H1 (cell line): ENCODE measurements at regions not wholly inside any gene's neighbourhood (a gene's known extent, or its start where the extent isn't known, plus 50 kb on each side); places are given as distances from the start of the nearest gene placed in this dataset.

Experiments
- CBX8 ChIP-seq: fragments of 300-800, 300-1000 bp; sonication (generic); IDR thresholded peaks from 2 replicates; pipeline ENCODE4 v1.7.1; 2016; ENCODE audit warnings: low read depth, low read length, borderline replicate concordance
- CTBP2 ChIP-seq: IDR thresholded peaks from 2 replicates; pipeline ENCODE4 v1.7.0; 2011; ENCODE audit warnings: borderline replicate concordance, mild to moderate bottlenecking, moderate library complexity, mixed read lengths, low read length; ENCODE audit not compliant: insufficient read depth, insufficient read length
- JUN ChIP-seq: IDR thresholded peaks from 2 replicates; pipeline ENCODE4 v1.6.1; 2011; ENCODE audit warnings: low read depth, mild to moderate bottlenecking, improper control_type of control experiment, low read length
- JUND ChIP-seq: IDR thresholded peaks from 2 replicates; pipeline ENCODE4 v1.6.1; 2011; ENCODE audit warnings: mild to moderate bottlenecking, improper control_type of control experiment, low read length
- NRF1 ChIP-seq: IDR thresholded peaks from 2 replicates; pipeline ENCODE4 v1.6.1; 2011; ENCODE audit warnings: mild to moderate bottlenecking, low read depth, low read length, improper control_type of control experiment
- POLR2AphosphoS5 ChIP-seq: IDR thresholded peaks from 2 replicates; pipeline ENCODE4 v1.6.1; 2011; ENCODE audit warnings: low read depth, low read length
- RNF2 ChIP-seq: fragments of 200-900, 300-1000 bp; sonication (generic); IDR thresholded peaks from 2 replicates; pipeline ENCODE4 v1.7.1; 2016; ENCODE audit warnings: borderline replicate concordance, low read depth, mild to moderate bottlenecking, antibody characterized with exemption, low read length; ENCODE audit not compliant: poor library complexity, severe bottlenecking; ENCODE audit errors: missing control alignments
- SAP30 ChIP-seq: fragments of 300-600 bp; sonication (generic); IDR thresholded peaks from 2 replicates; pipeline ENCODE4 v1.7.1; 2012; ENCODE audit warnings: low read length, moderate library complexity, mild to moderate bottlenecking, inconsistent platforms; ENCODE audit not compliant: insufficient read depth, insufficient replicate concordance
- SIRT6 ChIP-seq: IDR thresholded peaks from one replicate; pipeline ENCODE4 v1.7.1; 2012; ENCODE audit warnings: low read length, inconsistent platforms
- SIX5 ChIP-seq: IDR thresholded peaks from 2 replicates; pipeline ENCODE4 v1.6.1; 2011; ENCODE audit warnings: mild to moderate bottlenecking, low read depth, low read length
- SP2 ChIP-seq: IDR thresholded peaks from 2 replicates; pipeline ENCODE4 v1.6.1; 2012; ENCODE audit warnings: mild to moderate bottlenecking, low read length, inconsistent platforms
- TF ChIP-seq, protein P1 (sequence below): IDR thresholded peaks from 2 replicates; pipeline ENCODE4 v1.6.1; 2011; ENCODE audit warnings: low read depth, mild to moderate bottlenecking, low read length; ENCODE audit not compliant: insufficient read depth
- TF ChIP-seq, protein P2 (sequence below), 3 experiments: IDR thresholded peaks; 1 replicate in 2 of 3; 2 replicates in 1 of 3; pipeline versions ENCODE4 v1.5.1 to v1.6.1; 2011; ENCODE audit warnings: low read length in 3 of 3, mild to moderate bottlenecking in 3 of 3, inconsistent platforms in 2 of 3, low read depth in 1 of 3, moderate library complexity in 1 of 3; ENCODE audit not compliant: insufficient read depth in 1 of 3; ENCODE audit errors: control extremely low read depth in 1 of 3

- no peak for TF ChIP-seq CBX8
- TF ChIP-seq NRF1 = no peak
- TF ChIP-seq, protein P1, sequence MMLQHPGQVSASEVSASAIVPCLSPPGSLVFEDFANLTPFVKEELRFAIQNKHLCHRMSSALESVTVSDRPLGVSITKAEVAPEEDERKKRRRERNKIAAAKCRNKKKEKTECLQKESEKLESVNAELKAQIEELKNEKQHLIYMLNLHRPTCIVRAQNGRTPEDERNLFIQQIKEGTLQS = no peak
- no peak for TF ChIP-seq SIRT6
- no peak for TF ChIP-seq SAP30
- no peak for TF ChIP-seq JUN
- TF ChIP-seq, protein P2, sequence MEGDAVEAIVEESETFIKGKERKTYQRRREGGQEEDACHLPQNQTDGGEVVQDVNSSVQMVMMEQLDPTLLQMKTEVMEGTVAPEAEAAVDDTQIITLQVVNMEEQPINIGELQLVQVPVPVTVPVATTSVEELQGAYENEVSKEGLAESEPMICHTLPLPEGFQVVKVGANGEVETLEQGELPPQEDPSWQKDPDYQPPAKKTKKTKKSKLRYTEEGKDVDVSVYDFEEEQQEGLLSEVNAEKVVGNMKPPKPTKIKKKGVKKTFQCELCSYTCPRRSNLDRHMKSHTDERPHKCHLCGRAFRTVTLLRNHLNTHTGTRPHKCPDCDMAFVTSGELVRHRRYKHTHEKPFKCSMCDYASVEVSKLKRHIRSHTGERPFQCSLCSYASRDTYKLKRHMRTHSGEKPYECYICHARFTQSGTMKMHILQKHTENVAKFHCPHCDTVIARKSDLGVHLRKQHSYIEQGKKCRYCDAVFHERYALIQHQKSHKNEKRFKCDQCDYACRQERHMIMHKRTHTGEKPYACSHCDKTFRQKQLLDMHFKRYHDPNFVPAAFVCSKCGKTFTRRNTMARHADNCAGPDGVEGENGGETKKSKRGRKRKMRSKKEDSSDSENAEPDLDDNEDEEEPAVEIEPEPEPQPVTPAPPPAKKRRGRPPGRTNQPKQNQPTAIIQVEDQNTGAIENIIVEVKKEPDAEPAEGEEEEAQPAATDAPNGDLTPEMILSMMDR (IDR thresholded peaks at IDR 0.05; ENCODE audit: control extremely low read depth in 1 of 3, insufficient read depth in 1 of 3, low read depth in 1 of 3, low read length in 3 of 3) = no peak
- TF ChIP-seq JUND = no peak
- no peak for TF ChIP-seq POLR2AphosphoS5
- no peak for TF ChIP-seq RNF2
- no peak for TF ChIP-seq SP2
- no peak for TF ChIP-seq CTBP2
- TF ChIP-seq SIX5 = no peak
Observed at GRCh38 chr1:5632814-5633213, 359.4 kb downstream of the NPHP4 start (continued).
